Activated CD4-positive, alpha-beta memory T cell treated with anti-CD3 and anti-CD28 coated beads for 36 hours (primary cell): ENCODE measurements at regions not wholly inside any gene's neighbourhood (a gene's known extent, or its start where the extent isn't known, plus 50 kb on each side); places are given as distances from the start of the nearest gene placed in this dataset.

Source experiments
- CTCF ChIA-PET: fragments of 350-600 bp; sonication (Branson Sonifier 250); formaldehyde crosslinking; loops from one replicate; lab custom pipeline; 2021; ENCODE audit warnings: antibody characterized with exemption, inconsistent platforms; lab: Charles Lee
- POLR2A ChIA-PET: fragments of 350-600 bp; sonication (Branson Sonifier 250); formaldehyde crosslinking; loops from one replicate; lab custom pipeline; 2021; ENCODE audit warnings: antibody characterized with exemption; lab: Charles Lee
- DNase-seq: peaks from one replicate; pipeline ENCODE4 v3.0.0-alpha.2; 2020
- H3K27ac Mint-ChIP-seq: one replicate; pipeline ENCODE4 v1.8.0; 2021; ENCODE audit warnings: mixed read lengths
- H3K27me3 Mint-ChIP-seq: one replicate; pipeline ENCODE4 v1.8.0; 2021; ENCODE audit warnings: mixed read lengths
- H3K36me3 Mint-ChIP-seq: one replicate; pipeline ENCODE4 v1.8.0; 2021; ENCODE audit warnings: mixed read lengths
- H3K4me1 Mint-ChIP-seq: one replicate; pipeline ENCODE4 v1.8.0; 2021; ENCODE audit warnings: low read depth, mixed read lengths
- H3K4me3 Mint-ChIP-seq: one replicate; pipeline ENCODE4 v1.8.0; 2021; ENCODE audit warnings: mild to moderate bottlenecking, mixed read lengths
- H3K9me3 Mint-ChIP-seq: one replicate; pipeline ENCODE4 v1.8.0; 2021; ENCODE audit warnings: mixed read lengths
- intact Hi-C: fragments of 100-400 bp; cut with micrococcal nuclease; formaldehyde crosslinking; loops from one replicate; pipeline ENCODE4 v1.15.1; 2023

DNA sequence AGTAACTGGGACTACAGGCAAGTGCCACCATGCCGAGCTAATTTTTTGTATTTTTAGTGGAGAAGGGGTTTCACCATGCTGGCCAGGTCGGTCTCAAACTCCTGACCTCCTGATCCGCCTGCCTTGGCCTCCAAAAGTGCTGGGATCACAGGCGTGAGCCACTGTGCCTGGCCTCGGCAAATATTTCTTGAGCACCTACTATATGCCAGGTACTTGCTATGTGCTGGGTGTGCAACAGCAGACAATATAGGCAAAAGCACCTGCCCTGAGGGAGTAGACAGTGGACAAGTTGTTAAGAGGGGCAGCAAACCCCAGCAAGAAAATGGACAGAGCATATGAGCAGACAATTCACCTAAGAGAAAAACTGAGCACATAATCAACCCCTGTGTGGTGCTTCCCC is 51.0 kb upstream of the CDKN2AIP start:
- ChIA-PET CTCF (no interaction called here), POLR2A (no interaction called here)
- H3K4me3 Mint-ChIP-seq, result no peak overlapping the region
- H3K9me3 Mint-ChIP-seq, result no peaks in the 10 kb centered on the region
- intact Hi-C loops, result no loop called here
- H3K36me3 Mint-ChIP-seq, result no peaks in the 10 kb centered on the region
- no peak for DNase-seq
- H3K27ac Mint-ChIP-seq, result no peak overlapping the region
- H3K4me1 Mint-ChIP-seq, result peaks cover 16% of the 10 kb centered on the region
- peaks cover 8% of the 10 kb centered on the region for H3K27me3 Mint-ChIP-seq

DNA sequence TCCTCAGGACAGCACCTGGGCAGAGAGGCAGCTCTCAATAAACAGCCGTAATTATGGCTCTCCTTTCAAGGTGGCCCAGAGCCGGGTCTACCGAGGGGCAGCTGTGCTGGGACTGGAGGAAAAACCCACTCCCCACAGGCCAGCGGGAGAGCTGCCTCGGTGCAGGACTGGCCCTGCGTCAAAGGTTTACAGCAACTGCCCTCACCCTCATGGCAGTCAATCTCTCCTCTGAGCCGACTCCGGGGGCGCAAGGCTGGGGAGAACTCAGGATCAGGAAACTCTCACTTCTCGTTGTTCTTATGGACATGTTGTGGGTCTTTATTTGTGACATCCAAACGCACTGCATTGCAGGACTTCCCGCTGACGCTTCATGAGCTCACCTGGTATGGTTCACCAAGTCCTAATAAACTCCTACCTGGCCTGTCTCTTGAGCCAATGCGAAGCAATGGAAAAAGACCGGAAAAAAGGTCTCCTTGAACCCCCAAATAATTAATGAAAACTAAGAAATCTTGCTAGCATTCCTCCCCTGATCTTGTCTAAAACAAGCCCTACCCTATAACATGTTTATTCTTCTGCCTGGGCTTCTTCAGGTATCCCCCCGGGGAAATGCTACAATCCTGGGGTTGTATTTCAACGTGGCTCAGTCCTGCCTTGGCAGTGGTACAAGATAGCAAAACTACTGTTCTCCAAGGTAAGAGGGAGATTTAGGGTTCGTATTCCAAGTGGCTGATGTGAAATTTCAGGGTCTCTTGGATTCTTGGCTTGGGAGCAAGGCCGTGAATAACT is 50.1 kb upstream of the CDKN2AIP start:
- peaks cover 8% of the 10 kb centered on the region for H3K27me3 Mint-ChIP-seq
- H3K4me3 Mint-ChIP-seq, result no peak overlapping the region
- H3K27ac Mint-ChIP-seq, result no peak overlapping the region
- POLR2A ChIA-PET, result no interaction called here
- no peak for DNase-seq
- H3K36me3 Mint-ChIP-seq, result no peaks in the 10 kb centered on the region
- intact Hi-C loops, result no loop called here
- peaks cover 18% of the 10 kb centered on the region for H3K4me1 Mint-ChIP-seq
- H3K9me3 Mint-ChIP-seq, result no peaks in the 10 kb centered on the region
- CTCF ChIA-PET, result no interaction called here
